Right hindlimb (tissue), 1 donor: ENCODE measurements at regions not wholly inside any gene's neighbourhood (a gene's known extent, or its start where the extent isn't known, plus 50 kb on each side); places are given as distances from the start of the nearest gene placed in this dataset.
"Not testable (repeated sequence)": the region's sequence is repeated elsewhere in the genome, so short reads cannot be mapped to it uniquely, and the experiment has no call there.

Experiments used
- DNase-seq: peaks from one replicate; pipeline ENCODE4 v3.0.0-alpha.2; 2018

DNA sequence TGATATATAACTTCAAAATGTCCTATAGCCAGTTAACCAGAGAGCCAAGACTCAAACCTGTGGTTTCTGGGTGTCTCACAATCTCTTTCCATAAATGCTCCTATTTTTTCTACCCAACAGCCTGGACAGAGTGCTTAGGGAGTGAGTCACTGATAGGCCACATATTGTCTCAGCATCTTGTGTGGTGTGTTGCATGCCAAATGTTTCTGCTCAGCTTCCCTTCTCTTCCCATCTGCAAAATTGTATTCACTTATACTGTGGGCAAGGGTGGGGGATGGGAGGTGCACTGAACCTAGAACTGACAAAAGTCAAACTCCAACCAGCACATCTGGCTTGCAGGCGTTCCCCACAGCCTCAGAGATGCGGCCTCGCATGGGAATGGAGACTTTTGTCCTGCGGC is 123.3 kb downstream of the KCNA5 start:
- no peak for DNase-seq

DNA sequence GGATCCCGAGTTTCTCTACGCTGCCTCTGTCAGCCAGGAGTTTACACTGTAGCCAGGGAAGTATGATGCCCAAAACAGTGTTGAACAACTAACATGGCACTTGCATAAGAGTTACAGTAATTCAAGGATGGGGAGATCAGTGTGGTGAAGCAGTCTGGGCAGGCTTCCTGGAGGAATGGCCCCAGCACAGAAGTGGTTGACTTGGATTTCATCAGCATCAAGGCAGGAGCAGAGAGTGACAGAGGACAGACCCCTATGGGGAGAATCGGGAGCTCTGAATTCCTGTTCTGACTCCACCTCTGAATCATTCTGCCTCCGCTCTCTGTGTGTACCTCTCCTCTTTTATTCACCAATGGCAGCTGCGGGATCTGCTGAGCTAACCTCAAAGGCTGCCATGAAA is 124.5 kb downstream of the KCNA5 start:
- DNase-seq, result no peak

DNA sequence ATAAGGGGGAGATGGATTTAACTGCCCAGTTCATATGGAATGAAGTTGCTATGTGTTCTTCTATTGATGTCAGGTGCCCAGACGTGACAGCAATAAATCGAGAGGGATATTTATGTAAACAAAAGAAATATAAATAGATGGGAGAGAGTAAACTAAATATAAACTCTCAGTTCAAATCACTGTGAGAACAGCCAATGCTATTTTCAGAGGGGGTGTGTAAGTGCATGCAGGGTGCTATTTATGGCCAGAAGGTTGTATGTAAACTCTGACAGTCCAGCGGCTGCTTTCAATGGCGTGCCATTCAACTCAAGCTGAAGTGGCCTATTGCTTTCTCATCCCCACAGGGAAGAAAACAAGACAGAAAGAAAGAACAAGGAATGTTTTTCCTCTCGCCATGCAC is 127.2 kb downstream of the KCNA5 start:
- no peak for DNase-seq

- peak; percentile 56 for DNase-seq
Measured at GRCh38 chr12:5171701-5172100, 128.0 kb downstream of the KCNA5 start.

- DNase-seq, result no peak
Measured at GRCh38 chr12:5172886-5173285, 129.2 kb downstream of the KCNA5 start.

- no peak for DNase-seq
Measured at GRCh38 chr12:5173511-5174011, 129.9 kb downstream of the KCNA5 start.

DNA sequence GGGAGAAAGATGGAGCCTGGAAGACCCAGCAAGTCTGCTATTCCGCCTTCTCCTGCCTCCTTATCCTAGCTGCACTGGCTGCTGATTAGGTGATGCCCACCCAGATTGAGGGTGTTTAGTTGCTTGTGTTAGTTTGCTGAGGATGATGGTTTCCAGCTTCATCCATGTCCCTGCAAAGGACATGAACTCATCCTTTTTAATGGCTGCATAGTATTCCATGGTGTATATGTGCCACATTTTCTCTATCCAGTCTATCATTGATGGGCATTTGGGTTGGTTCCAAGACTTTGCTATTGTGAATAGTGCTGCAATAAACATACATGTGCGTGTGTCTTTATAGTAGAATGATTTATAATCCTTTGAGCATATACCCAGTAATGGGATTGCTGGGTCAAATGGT is 131.7 kb downstream of the KCNA5 start:
- not testable (repeated sequence) for DNase-seq

GRCh38 chr12:5176036-5176435 is 132.4 kb downstream of the KCNA5 start:
- no peak for DNase-seq

GRCh38 chr12:5177096-5177495 is 133.4 kb downstream of the KCNA5 start:
- no peak for DNase-seq

DNA sequence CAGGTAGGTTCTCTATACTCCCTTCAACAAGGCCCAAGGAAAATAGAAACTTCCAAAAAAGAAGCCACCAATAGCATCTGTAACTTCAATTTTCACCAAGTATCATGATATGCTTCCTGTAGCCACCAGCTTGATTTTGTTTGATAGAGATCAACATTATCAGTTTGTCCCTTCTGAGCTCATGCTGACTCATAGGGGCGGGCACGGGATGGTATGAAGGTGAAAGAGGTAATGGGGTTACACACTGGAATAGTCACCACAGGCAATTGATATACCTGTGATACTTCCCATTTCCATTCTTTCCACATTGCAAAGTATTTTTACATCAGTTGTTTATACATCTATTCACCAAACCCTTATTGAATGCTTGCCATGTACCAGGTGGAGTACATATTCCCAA is 134.1 kb downstream of the KCNA5 start:
- DNase-seq, result no peak

DNA sequence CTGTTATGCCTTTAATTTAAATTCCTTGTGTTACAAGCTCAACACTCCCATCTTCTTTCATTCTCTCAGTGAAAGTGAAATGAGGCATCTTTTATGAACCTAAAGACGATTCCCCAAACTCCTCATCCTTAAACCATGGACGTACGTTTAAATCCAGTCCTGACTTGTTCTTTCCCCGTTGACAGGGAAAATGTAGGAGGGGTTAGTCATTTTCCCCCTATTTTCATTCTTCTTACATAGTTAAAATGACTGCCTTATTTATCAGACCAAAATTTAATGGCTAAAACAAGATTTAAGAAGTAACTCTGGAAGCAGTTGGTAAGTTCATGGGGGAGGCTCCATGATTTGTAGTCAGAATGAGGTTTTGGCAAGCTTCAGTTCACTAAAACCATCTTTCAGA is 134.9 kb downstream of the KCNA5 start:
- DNase-seq, result no peak

DNA sequence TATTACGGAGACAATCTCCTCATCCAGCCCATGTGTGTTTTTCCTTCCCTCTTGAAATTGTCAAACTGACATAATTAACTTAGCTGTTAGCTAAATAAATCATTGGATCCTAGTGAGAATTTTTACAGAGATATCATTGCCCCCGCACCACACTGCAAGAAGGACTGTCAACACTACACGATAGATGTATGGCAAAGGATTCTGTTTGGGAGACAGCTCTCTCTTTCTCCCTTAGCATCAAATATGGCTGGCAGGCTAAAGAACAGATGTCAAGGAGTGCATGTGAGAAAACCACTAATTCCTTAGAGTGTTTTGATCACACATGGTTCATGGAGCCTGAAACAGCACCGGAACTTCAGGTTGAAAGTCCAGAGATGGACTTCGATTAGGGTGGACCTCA is 136.8 kb downstream of the KCNA5 start:
- DNase-seq, result no peak

DNA sequence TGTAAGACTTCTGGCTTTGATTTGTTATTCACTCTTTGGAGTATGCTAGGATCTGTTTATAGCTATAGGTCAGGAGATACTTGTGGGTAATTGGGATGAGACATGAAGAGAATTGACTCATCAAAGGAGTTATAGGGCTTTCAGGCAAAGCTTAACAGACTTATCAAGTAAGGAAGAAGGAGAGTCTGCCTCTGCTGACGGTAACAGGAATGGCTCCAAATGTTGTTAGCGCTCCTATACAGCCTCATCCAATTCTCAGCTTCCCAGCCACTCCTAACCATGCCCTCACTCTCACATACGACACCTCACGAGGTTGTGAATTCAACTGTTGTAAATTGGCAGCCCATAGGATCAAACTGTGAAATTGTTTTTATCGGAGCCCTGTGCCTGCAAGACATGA is 140.5 kb downstream of the KCNA5 start:
- no peak for DNase-seq

- DNase-seq, result no peak
Measured at GRCh38 chr12:5185435-5186069, 141.9 kb downstream of the KCNA5 start.

DNA sequence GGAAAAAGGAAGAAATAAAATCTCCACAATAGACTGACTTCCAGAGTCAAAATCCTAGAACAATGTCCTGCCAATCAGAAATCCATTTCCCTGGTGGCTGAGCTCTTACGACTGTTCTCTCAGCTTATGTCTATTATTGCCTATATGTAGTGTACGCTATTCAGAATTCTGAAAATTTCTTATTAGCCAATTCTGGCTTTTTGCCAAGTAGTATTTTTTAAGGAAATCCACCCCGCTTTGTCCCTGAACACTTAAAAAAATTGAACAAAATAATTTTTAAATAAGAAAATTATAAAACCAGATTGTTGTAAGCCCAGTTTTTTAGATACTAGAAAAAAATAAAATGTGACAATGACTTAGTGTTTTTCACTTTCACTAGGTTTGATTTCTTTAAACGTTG is 143.0 kb downstream of the KCNA5 start:
- no peak for DNase-seq

DNA sequence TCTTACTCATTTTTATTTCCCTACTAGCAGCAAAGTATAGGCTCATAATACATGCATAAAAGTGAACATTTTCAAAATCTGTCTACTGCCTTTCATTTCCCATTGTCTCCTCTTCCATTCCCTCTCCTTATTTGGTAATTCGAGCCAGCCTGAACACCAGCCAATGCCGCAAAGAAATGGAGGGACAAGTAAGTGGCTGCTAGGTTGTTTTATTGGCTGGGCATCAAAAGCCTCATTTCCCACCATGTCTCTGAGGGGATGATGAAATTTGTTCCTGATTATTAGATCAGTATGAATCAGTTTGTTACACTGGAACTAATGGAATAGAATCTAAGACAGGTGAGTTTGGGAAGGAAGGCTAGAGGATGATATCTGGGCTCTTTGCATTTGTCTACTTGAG is 143.5 kb downstream of the KCNA5 start:
- no peak for DNase-seq

- no peak for DNase-seq
Measured at GRCh38 chr12:5188472-5188871, 144.8 kb downstream of the KCNA5 start.

- DNase-seq, result no peak
Measured at GRCh38 chr12:5189173-5189572, 145.5 kb downstream of the KCNA5 start.

DNA sequence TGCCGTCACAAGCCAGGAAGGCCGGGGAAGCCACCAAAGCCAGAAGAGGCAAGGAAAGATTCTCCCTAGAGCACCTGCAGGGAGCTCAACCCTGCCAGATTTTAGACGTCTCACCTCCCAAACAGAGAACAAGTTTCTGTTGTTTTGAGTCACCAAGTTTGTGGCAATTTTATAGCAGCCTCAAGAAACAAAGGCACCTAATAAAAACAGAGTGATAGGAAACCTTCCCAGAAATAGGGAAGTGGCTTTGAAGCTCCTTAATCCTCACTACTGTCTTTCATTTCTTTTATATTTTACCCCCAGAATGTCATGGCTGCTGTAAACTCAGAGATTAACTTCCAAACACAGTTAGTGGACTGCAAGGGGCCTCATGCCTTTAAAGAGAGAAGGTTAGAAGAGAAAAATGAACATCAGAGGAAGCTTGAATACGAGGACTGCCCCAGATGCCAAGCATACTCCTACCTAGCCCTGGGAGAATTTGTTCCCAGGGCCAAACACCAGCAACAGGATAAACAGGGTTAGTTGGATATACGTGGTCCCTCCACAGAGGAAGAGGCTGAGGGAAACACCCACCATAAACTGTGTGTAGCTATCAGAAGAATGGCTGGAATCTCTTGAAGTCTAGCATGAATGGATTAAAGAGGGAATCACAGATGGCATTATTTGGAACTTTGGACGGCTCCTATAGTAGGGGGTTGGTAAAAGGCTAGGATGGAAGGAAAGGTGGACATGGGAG is 148.3 kb downstream of the KCNA5 start:
- DNase-seq, result no peak

DNA sequence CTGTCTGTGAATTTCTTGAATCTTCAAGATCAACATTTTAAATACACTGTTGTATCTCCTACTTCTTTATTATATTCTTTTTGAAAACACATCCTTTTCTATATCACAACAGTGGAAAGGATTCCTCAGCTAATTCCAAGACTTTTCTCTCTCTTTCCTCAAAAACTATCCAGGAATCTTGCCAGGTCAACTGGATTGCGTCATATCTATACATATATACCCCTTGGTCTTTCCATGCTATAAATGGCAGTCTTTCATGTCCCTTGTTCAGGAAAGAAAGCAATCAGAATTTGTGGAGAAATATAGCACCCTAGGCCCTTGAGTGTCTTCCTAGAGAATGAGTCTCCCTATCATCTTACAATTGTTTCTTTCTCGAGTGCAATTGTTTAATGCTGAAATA is 149.0 kb downstream of the KCNA5 start:
- no peak for DNase-seq

DNA sequence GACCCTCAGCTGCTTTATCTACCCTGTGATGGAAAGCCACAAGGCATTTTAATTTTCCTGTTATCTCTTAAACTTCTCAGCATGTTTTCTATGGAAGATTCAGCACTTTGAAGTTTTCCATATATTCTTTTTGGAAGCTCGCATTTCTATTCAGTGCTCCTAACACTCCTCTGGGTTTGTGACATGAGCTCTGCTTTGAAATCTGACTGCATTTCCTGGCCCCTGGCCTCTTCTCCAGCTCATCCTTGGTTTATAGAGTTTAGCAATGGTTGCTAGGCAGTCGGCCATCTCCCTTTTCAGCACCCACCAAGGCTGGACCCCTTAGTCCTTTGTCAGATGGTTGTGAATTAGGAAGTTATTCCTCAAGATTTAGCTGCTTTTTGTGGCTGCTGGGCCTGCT is 150.6 kb downstream of the KCNA5 start:
- no peak for DNase-seq

GRCh38 chr12:5195244-5195643 is 151.6 kb downstream of the KCNA5 start:
- no peak for DNase-seq

DNA sequence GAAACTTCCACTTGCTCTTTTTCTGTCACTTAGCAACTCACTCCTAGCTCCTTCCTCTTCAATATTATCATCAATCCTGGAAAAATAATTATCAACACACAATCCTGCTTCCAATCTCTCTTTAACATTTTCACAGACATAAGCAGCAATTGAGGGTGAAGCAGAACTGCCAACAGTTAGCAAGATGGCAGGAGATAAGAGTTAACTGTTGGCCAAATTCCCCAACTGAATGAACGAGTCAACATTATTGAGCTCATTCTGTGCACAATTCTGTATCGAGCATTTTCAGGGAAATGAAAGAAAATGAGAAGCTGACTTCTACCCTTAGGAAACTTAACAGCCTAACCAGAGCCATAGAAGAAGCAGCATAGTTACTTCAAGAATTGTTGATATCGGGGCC is 152.0 kb downstream of the KCNA5 start:
- DNase-seq, result no peak

GRCh38 chr12:5197131-5197530 is 153.5 kb downstream of the KCNA5 start:
- DNase-seq, result no peak

- no peak for DNase-seq
Measured at GRCh38 chr12:5197656-5198055, 154.0 kb downstream of the KCNA5 start.
